Endothelial cell of hepatic sinusoid (primary cell): ENCODE measurements at regions not wholly inside any gene's neighbourhood (a gene's known extent, or its start where the extent isn't known, plus 50 kb on each side); places are given as distances from the start of the nearest gene placed in this dataset.

Experiments used
- in situ Hi-C: cut with HindIII; loops from 2 replicates; pipeline ENCODE4 v1.10.0; 2017; ENCODE audit warnings: low sequenced_read_pairs

GRCh38 chr1:112790920-112791722 is 76.0 kb upstream of the PPM1J start:
- in situ Hi-C loops: loop anchor here (25.0 kb wide), 1 partner anchor 896 kb away; no protein-coding TSS in a partner anchor

GRCh38 chr1:112788561-112788960 is 73.4 kb upstream of the PPM1J start:
- in situ Hi-C loops: loop anchor here (25.0 kb wide), 1 partner anchor 899 kb away; no protein-coding TSS in a partner anchor

- in situ Hi-C loops: loop anchor here (25.0 kb wide), 1 partner anchor 899 kb away; no protein-coding TSS in a partner anchor
Measured at GRCh38 chr1:112788054-112788453, 72.9 kb upstream of the PPM1J start.

- in situ Hi-C loops: loop anchor here (25.0 kb wide), 1 partner anchor 904 kb away; no protein-coding TSS in a partner anchor
Measured at GRCh38 chr1:112783059-112783458, 67.9 kb upstream of the PPM1J start.

- in situ Hi-C loops: loop anchor here (10.0 to 25.0 kb wide), 2 partner anchors 65 to 907 kb away; partner anchors contain the start of gene PPM1J
Measured at GRCh38 chr1:112779665-112780526, 64.8 kb upstream of the PPM1J start.

GRCh38 chr1:112778137-112778536 is 63.0 kb upstream of the PPM1J start:
- in situ Hi-C loops: loop anchor here (10.0 to 25.0 kb wide), 2 partner anchors 63 to 909 kb away; partner anchors contain the start of gene PPM1J

- in situ Hi-C loops: loop anchor here (10.0 to 25.0 kb wide), 2 partner anchors 62 to 911 kb away; partner anchors contain the start of gene PPM1J
Measured at GRCh38 chr1:112776688-112777087, 61.6 kb upstream of the PPM1J start.

- in situ Hi-C loops: loop anchor here (10.0 kb wide), 1 partner anchor 58 kb away; the partner anchor contains the start of gene PPM1J
Measured at GRCh38 chr1:112772781-112773180, 57.6 kb upstream of the PPM1J start.

GRCh38 chr1:112770724-112771123 is 55.6 kb upstream of the PPM1J start:
- in situ Hi-C loops: loop anchor here (10.0 kb wide), 1 partner anchor 56 kb away; the partner anchor contains the start of gene PPM1J

- in situ Hi-C loops: loop anchor here (10.0 kb wide), 1 partner anchor 55 kb away; the partner anchor contains the start of gene PPM1J
Measured at GRCh38 chr1:112769611-112770010, 54.5 kb upstream of the PPM1J start.

- in situ Hi-C loops: no loop called here
Measured at GRCh38 chr1:112767646-112768045, 52.5 kb upstream of the PPM1J start.
